IPS-20b (cell line): ENCODE measurements at regions not wholly inside any gene's neighbourhood (a gene's known extent, or its start where the extent isn't known, plus 50 kb on each side); places are given as distances from the start of the nearest gene placed in this dataset.

ENCODE experiments used
- H3K27ac ChIP-seq: one replicate; pipeline ENCODE4 v1.5.1; 2013; ENCODE audit warnings: low read length
- H3K27me3 ChIP-seq: 2 replicates; pipeline ENCODE4 v1.6.1; 2013; ENCODE audit warnings: mild to moderate bottlenecking, low read length, inconsistent platforms; ENCODE audit not compliant: insufficient read depth
- H3K36me3 ChIP-seq: 2 replicates; pipeline ENCODE4 v1.6.1; 2013; ENCODE audit warnings: low read depth, mild to moderate bottlenecking, inconsistent platforms, low read length, moderate library complexity; ENCODE audit not compliant: insufficient read depth
- H3K4me1 ChIP-seq: 2 replicates; pipeline ENCODE4 v1.6.1; 2013; ENCODE audit warnings: mild to moderate bottlenecking, control low read depth, inconsistent platforms, low read length, moderate library complexity; ENCODE audit not compliant: insufficient read depth
- H3K4me3 ChIP-seq: 2 replicates; pipeline ENCODE4 v1.5.1; 2013; ENCODE audit warnings: mild to moderate bottlenecking, low read length, inconsistent platforms
- H3K9ac ChIP-seq: 2 replicates; pipeline ENCODE4 v1.6.1; 2013; ENCODE audit warnings: low read depth, mild to moderate bottlenecking, inconsistent platforms, low read length, moderate library complexity
- H3K9me3 ChIP-seq: 2 replicates; pipeline ENCODE4 v1.6.1; 2013; ENCODE audit warnings: mild to moderate bottlenecking, low read depth, low read length, inconsistent platforms; ENCODE audit not compliant: insufficient read depth

GRCh38 chr16:86455640-86456039 is 54.7 kb upstream of the FOXF1 start:
- no peak overlapping the region for H3K9ac ChIP-seq
- H3K4me1 ChIP-seq = no peaks in the 10 kb centered on the region
- H3K9me3 ChIP-seq = no peaks in the 10 kb centered on the region
- H3K36me3 ChIP-seq = no peaks in the 10 kb centered on the region
- H3K27me3 ChIP-seq = peaks cover 18% of the 10 kb centered on the region
- no peak overlapping the region for H3K4me3 ChIP-seq
- no peak overlapping the region for H3K27ac ChIP-seq

DNA sequence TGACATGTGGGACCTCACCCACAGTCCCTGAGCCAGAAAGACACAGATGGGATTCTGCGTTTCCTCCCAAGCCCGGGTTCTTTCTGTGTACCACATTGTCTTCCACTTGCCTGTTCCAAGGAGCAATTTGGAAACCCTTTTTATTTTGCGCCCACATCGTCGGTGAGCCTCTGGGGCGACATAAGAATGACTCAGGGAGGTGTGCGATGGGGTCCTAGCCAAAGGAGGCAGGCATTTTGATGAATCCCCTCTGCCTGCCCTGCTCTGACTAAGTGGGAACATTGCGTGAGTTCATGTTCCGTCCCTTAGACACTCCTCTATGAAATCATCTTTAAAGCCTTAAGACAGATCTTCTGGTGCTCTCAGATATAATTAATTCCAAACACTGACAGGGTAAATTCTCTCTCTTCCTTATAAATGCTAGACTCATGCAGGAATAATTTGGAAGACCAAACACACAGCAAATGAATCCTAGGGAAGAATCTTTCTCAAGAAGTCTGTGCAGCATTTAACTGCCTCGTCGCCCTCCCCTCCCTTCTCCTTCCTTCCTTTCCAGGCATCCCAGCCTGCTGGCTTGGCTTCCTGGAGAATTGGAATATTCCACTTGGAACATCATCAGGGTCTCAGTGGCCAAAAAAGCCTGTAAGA is 52.7 kb upstream of the FOXF1 start:
- peaks cover 18% of the 10 kb centered on the region for H3K27me3 ChIP-seq

DNA sequence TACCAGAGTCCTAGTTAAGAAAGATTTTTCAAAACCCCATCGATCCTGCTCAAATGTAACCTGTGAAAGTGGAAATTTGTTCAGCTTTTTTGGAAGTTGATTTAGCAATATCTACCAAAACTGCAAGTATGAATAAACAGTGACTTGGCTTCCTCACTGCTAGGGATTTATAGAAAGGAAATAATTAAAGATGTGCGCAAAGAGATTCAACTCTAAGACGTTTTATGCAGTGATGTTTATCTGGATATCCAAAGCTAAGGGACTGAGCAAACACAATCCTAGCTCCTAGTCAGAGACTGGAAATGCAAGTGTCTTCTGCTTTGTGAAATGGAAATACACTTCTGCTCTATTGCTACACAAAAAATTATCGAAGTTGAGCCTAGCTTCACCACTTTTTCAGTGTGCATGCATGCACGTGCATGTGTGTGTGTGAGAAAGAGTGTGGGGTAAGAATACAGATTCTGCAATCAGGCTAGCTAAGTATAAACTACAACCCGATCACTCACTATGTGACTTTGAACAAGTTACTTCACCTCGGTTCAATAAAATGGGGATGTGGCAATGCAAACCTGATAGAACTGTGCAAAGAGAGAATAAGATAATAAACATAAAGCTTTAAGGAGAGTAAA is 52.1 kb upstream of the FOXF1 start:
- peaks cover 18% of the 10 kb centered on the region for H3K27me3 ChIP-seq
- no peak overlapping the region for H3K9ac ChIP-seq
- no peaks in the 10 kb centered on the region for H3K36me3 ChIP-seq
- no peak overlapping the region for H3K27ac ChIP-seq
- no peak overlapping the region for H3K4me3 ChIP-seq
- H3K9me3 ChIP-seq = no peaks in the 10 kb centered on the region
- no peaks in the 10 kb centered on the region for H3K4me1 ChIP-seq

More for the DNA sequence above, 52.7 kb upstream of the FOXF1 start:
- Histone ChIP-seq H3K9ac (no peak overlapping the region), H3K36me3 (no peaks in the 10 kb centered on the region), H3K9me3 (no peaks in the 10 kb centered on the region), H3K4me1 (no peaks in the 10 kb centered on the region), H3K4me3 (no peak overlapping the region), H3K27ac (no peak overlapping the region)

- no peaks in the 10 kb centered on the region for H3K4me1 ChIP-seq
- no peak overlapping the region for H3K27ac ChIP-seq
- no peak overlapping the region for H3K9ac ChIP-seq
- H3K9me3 ChIP-seq = no peaks in the 10 kb centered on the region; the same call in 1 of the 2 replicates
- H3K36me3 ChIP-seq = no peaks in the 10 kb centered on the region
- peaks cover 18% of the 10 kb centered on the region for H3K27me3 ChIP-seq
- no peak overlapping the region for H3K4me3 ChIP-seq
Measured at GRCh38 chr16:86459266-86459665, 51.1 kb upstream of the FOXF1 start.
